Erythroblast (primary cell): ENCODE measurements at regions not wholly inside any gene's neighbourhood (a gene's known extent, or its start where the extent isn't known, plus 50 kb on each side); places are given as distances from the start of the nearest gene placed in this dataset.

Source experiments
- GATA1 ChIP-seq: IDR thresholded peaks from 2 replicates; pipeline ENCODE4 v1.6.1; 2011; ENCODE audit warnings: low read depth, mild to moderate bottlenecking, control low read depth, low read length, moderate library complexity
- POLR2A ChIP-seq: IDR thresholded peaks from 2 replicates; pipeline ENCODE4 v1.6.1; 2011; ENCODE audit warnings: mild to moderate bottlenecking, low read length

GRCh38 chr18:73258375-73259087 lies 390.7 kb upstream of the NETO1 start:
- TF ChIP-seq POLR2A (no peak), GATA1 (no peak)
